ENCODE measurements at regions not wholly inside any gene's neighbourhood (a gene's known extent, or its start where the extent isn't known, plus 50 kb on each side); places are given as distances from the start of the nearest gene placed in this dataset.

GRCh38 chr3:99548674-99549073 lies 89.7 kb upstream of the COL8A1 start:
- TF ChIP-seq EZH2phosphoT487 (conservative IDR thresholded peaks at IDR 0.05; ENCODE audit: low read length) (no peak), CTCF (IDR thresholded peaks at IDR 0.05; ENCODE audit: insufficient read depth, low read length, poor library complexity, severe bottlenecking) (no peak)

All from SU-DHL-6 (cell line).